VCaP (cell line): ENCODE measurements at regions not wholly inside any gene's neighbourhood (a gene's known extent, or its start where the extent isn't known, plus 50 kb on each side); places are given as distances from the start of the nearest gene placed in this dataset.

Experiments
- H3K27ac ChIP-seq: fragments of 450-650 bp; 2 replicates; pipeline ENCODE4 v1.5.1; 2017
- TF ChIP-seq, protein P1 (sequence below): fragments of 450-650 bp; conservative IDR thresholded peaks from 2 replicates; pipeline ENCODE4 v1.5.1; 2017; ENCODE audit warnings: mild to moderate bottlenecking, moderate library complexity

- TF ChIP-seq, protein P1, sequence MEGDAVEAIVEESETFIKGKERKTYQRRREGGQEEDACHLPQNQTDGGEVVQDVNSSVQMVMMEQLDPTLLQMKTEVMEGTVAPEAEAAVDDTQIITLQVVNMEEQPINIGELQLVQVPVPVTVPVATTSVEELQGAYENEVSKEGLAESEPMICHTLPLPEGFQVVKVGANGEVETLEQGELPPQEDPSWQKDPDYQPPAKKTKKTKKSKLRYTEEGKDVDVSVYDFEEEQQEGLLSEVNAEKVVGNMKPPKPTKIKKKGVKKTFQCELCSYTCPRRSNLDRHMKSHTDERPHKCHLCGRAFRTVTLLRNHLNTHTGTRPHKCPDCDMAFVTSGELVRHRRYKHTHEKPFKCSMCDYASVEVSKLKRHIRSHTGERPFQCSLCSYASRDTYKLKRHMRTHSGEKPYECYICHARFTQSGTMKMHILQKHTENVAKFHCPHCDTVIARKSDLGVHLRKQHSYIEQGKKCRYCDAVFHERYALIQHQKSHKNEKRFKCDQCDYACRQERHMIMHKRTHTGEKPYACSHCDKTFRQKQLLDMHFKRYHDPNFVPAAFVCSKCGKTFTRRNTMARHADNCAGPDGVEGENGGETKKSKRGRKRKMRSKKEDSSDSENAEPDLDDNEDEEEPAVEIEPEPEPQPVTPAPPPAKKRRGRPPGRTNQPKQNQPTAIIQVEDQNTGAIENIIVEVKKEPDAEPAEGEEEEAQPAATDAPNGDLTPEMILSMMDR: no peak
- peak overlapping the region; percentile 66 for H3K27ac ChIP-seq
Measured at GRCh38 chr7:25750744-25751508, 401.1 kb upstream of the NFE2L3 start.

DNA sequence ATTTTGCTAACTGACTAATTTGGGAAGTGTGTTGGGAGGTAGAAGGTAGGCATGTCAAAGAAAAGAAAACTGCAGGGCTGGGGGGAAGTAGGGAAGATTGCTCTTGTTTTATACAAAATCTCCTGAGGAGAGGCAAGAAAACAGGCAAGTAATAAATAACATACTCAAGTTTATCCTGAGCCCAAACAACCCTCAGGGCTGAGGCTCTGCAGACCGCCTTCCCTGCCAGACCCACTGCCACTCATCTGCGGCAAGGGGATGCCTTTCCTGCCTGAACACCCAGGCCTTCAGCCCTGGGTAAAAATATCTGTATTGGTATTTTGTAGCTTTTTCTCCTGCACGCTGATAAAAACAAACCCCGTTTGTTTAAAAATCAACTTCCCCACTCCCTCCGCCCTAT lies 399.8 kb upstream of the NFE2L3 start:
- H3K27ac ChIP-seq: peak overlapping the region; percentile 66; the same call in 1 of the 2 replicates

DNA sequence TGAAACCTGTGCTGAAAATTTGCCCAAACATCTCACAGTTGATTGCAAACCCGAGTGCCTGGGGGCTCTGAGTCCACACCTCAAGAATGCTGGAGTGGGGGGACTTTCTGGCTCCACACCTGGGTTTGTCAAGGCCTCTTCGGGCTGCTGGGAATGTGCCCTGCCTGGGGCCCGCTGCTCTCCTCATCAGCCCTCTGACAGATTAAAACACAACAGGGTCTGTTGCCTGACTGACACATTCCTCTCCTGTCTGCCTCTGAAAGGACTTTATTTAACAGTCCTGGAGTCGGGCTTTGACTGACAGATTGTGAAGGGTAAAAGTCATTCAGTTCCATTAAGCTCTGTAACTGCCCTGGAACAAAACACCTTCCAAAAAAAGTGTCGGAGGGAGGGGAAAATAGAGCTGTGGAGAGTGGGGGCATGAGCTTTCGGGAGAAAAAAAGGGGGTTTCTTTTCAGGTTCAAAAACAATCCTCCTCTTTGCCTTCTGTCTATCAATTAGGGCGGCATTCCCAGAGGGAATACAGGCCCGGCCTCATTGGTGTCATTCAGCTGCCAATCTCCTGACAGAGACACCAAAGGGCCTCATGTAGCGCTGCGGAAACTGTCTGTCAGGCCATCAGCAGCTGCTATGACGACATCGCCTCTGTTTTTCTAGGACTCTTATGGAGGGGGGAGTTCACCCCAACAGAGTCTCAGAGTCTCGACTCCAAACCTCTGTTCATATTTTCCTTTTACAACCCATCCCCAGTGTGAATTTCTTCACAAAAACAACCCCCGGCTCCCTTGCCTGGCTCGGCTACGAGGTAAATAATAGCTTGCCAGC lies 398.8 kb upstream of the NFE2L3 start:
- no peak overlapping the region for H3K27ac ChIP-seq
- TF ChIP-seq, protein P1: no peak

More for the DNA sequence above, 399.8 kb upstream of the NFE2L3 start:
- TF ChIP-seq, protein P1: no peak

DNA sequence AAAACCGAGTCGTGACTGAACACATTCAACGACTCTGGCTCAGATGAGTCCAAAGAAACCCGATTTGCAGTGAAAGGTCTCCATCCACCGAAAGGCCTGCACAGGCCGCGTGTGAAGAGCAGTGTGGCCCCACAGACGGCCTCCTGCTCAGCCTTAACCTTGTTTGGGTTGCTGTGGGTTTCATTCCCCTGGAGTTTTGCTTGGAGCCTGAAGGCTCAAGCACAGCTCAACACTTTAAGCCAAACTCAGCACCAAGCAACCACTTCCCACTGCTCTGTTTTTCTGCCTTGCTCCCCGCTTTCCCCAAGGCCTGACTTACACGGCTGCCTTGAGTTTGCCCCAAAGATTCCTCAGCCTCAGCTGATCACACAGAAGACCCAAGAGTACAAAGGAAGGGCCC lies 398.2 kb upstream of the NFE2L3 start:
- TF ChIP-seq, protein P1: no peak

GRCh38 chr7:25754333-25754732 lies 397.7 kb upstream of the NFE2L3 start:
- TF ChIP-seq, protein P1: no peak
- no peak overlapping the region; the same call in 1 of the 2 replicates for H3K27ac ChIP-seq

More for the DNA sequence above, 398.2 kb upstream of the NFE2L3 start:
- no peak overlapping the region for H3K27ac ChIP-seq

GRCh38 chr7:25754751-25755150 lies 397.2 kb upstream of the NFE2L3 start:
- TF ChIP-seq, protein P1: no peak
- no peak overlapping the region; the same call in 1 of the 2 replicates for H3K27ac ChIP-seq

- TF ChIP-seq, protein P1: no peak
- H3K27ac ChIP-seq: peak overlapping the region; percentile 56
Measured at GRCh38 chr7:25756601-25757000, 395.4 kb upstream of the NFE2L3 start.
